HG02840 (cell line): ENCODE measurements at regions not wholly inside any gene's neighbourhood (a gene's known extent, or its start where the extent isn't known, plus 50 kb on each side); places are given as distances from the start of the nearest gene placed in this dataset.

Source experiments
- ATAC-seq: cut with Tn5 transposase; IDR thresholded peaks from one replicate; pipeline ENCODE4 v1.9.1; 2021; ENCODE audit warnings: mild to moderate bottlenecking, moderate library complexity, moderate number of reproducible peaks; ENCODE audit not compliant: unreplicated experiment, low FRiP score

- no peak for ATAC-seq
These were observed 58.0 kb upstream of the VWC2 start for GRCh38 chr7:49715486-49715885.

- ATAC-seq: no peak
These were observed 55.9 kb upstream of the VWC2 start for GRCh38 chr7:49717547-49717946.

DNA sequence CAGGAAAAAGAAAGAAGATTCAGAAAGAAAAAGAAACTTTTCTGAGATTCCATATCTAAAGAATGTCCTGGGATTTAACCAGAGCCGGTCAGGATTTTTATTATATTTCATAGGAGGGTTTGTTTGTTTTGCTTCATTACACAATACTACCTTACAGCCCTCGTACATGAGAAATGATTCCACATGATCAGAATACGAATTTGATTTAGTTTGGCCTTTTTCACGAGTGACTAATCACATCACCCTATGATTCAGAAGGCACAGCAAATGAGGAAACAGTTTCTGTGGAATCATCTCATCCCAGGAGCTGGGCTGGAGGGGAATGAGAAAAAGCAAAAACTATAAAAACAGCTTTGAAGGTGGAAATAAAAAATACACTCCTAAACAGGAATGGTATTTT is 54.7 kb upstream of the VWC2 start:
- no peak for ATAC-seq

DNA sequence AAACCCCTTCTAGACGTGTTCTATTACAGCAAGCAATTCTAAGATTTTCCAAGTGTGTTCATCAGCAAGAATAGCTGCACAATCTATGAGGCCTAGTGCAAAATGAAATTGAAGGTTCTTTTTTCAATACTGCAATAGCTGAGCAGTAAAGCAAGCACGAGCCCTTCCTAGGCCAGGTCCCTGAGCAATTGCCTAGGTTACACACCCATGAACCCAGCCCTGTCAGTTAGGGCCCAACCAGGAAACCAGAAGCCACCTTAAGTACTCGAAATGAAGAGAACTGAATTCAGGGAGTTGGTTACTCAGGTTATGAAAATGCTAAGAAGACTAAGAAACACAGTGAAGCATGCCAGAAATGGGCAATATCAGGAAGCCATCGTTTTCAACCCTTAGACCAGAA is 52.0 kb upstream of the VWC2 start:
- no peak for ATAC-seq
